K562 (cell line): ENCODE measurements at regions not wholly inside any gene's neighbourhood (a gene's known extent, or its start where the extent isn't known, plus 50 kb on each side); places are given as distances from the start of the nearest gene placed in this dataset.
"Not testable (repeated sequence)": the region's sequence is repeated elsewhere in the genome, so short reads cannot be mapped to it uniquely, and the experiment has no call there.

ENCODE experiments used
- ATAC-seq: fragments of 200-7000 bp; cut with Tn5 transposase; 3 replicates; pipeline ENCODE4 v1.9.1; 2020; ENCODE audit warnings: moderate library complexity
- BruUV-seq: library from RNA; stranded (reverse); fragments of 400-500 nt; replicated peaks from 2 replicates; lab custom pipeline; 2021; lab: Mats Ljungman, UMichigan
- CTCF ChIA-PET: fragments of 300-600 bp; formaldehyde crosslinking; extraction: SDS; loops from one replicate; lab custom pipeline; 2021; ENCODE audit warnings: low intra/inter-chr PET ratio; lab: Yijun Ruan, JAX
- POLR2A ChIA-PET: fragments of 300-600, 350-650 bp; sonication (Branson Sonifier 250); formaldehyde crosslinking; extraction: SDS; loops from one replicate; lab custom pipeline; 2021; ENCODE audit warnings: antibody characterized with exemption, inconsistent platforms; lab: Yijun Ruan, JAX
- DNase-seq, 4 experiments: peaks; one replicate each; pipeline versions ENCODE4 v3.0.0 to v3.0.0-alpha.2; 2011 to 2018; ENCODE audit warnings: low spot score in 3 of 4, mixed read lengths in 3 of 4; ENCODE audit errors: extremely low read depth in 1 of 4
- FAIRE-seq: peaks from 2 replicates; lab custom pipeline; 2011; peaks lifted over from hg19 to GRCh38; lab: Jason Lieb, UNC
- H2AFZ ChIP-seq: 2 replicates; pipeline ENCODE4 v1.6.0; 2011; ENCODE audit warnings: low read depth, low read length, control low read depth, inconsistent platforms
- H3K27ac ChIP-seq: fragments of 200-600 bp; 3 replicates; pipeline ENCODE4 v1.8.0; 2011; ENCODE audit warnings: low read depth, mild to moderate bottlenecking, control low read depth, inconsistent platforms, low read length, moderate library complexity, mixed read lengths; ENCODE audit errors: extremely low read depth
- H3K27me3 ChIP-seq, 2 experiments: fragments of 300-600 bp in 1 of 2; 2 replicates in 1 of 2; 3 replicates in 1 of 2; pipeline versions ENCODE4 v1.6.0 to v1.8.0; 2011; ENCODE audit warnings: inconsistent platforms in 2 of 2, low read length in 2 of 2, mild to moderate bottlenecking in 1 of 2, mixed read lengths in 1 of 2, moderate library complexity in 1 of 2; ENCODE audit not compliant: control insufficient read depth in 2 of 2, insufficient read depth in 2 of 2
- H3K36me3 ChIP-seq: fragments of 300-600 bp; 3 replicates; pipeline ENCODE4 v1.8.0; 2011; ENCODE audit warnings: mild to moderate bottlenecking, low read length, inconsistent platforms; ENCODE audit not compliant: control insufficient read depth, insufficient read depth
- H3K4me1 ChIP-seq, 2 experiments: fragments of 200-600 bp in 1 of 2; replicated peaks in 1 of 2; 2 replicates in 1 of 2; 3 replicates in 1 of 2; pipeline versions ENCODE4 v1.5.1 to v1.8.0; 2011; ENCODE audit warnings: inconsistent platforms in 2 of 2, low read length in 2 of 2, mild to moderate bottlenecking in 1 of 2, mixed read lengths in 1 of 2, moderate library complexity in 1 of 2; ENCODE audit not compliant: control insufficient read depth in 2 of 2, insufficient read depth in 2 of 2
- H3K4me2 ChIP-seq: 2 replicates; pipeline ENCODE4 v1.6.1; 2011; ENCODE audit warnings: low read length, control low read depth, inconsistent platforms, mixed read lengths; ENCODE audit not compliant: insufficient read depth
- H3K4me3 ChIP-seq: fragments of 200-600 bp; sonication (generic), shearing (Covaris generic); 2 replicates; pipeline ENCODE4 v1.5.1; 2016; ENCODE audit warnings: control low read depth, inconsistent platforms
- H3K79me2 ChIP-seq: fragments of 200-600 bp; 3 replicates; pipeline ENCODE4 v1.8.0; 2011; ENCODE audit warnings: low read length, inconsistent platforms; ENCODE audit not compliant: control insufficient read depth, insufficient read depth
- H3K9ac ChIP-seq, 2 experiments: 2 replicates each; pipeline versions ENCODE4 v1.6.0 to v1.6.1; 2011; ENCODE audit warnings: low read depth in 2 of 2, low read length in 2 of 2, control low read depth in 1 of 2, inconsistent platforms in 1 of 2, mild to moderate bottlenecking in 1 of 2, mixed read lengths in 1 of 2; ENCODE audit not compliant: insufficient read depth in 1 of 2
- H3K9me1 ChIP-seq: one replicate; pipeline ENCODE4 v1.6.0; 2011; ENCODE audit warnings: inconsistent platforms, mild to moderate bottlenecking, low read length, moderate library complexity; ENCODE audit not compliant: control insufficient read depth, insufficient read depth
- H3K9me3 ChIP-seq: replicated peaks from 2 replicates; pipeline ENCODE4 v1.5.1; 2011; ENCODE audit warnings: low read depth, low read length, inconsistent platforms; ENCODE audit not compliant: control insufficient read depth, insufficient read depth
- H4K20me1 ChIP-seq: replicated peaks from 2 replicates; pipeline ENCODE4 v1.6.1; 2011; ENCODE audit warnings: low read length, inconsistent platforms, mixed read lengths; ENCODE audit not compliant: control insufficient read depth, insufficient read depth
- BRCA1 ChIP-seq, 2 experiments: fragments of 450-650 bp in 1 of 2; sonication (generic) in 1 of 2; formaldehyde crosslinking in 1 of 2; IDR thresholded peaks; 2 replicates each; pipeline versions ENCODE4 v1.5.0 to v1.6.1; 2017 to 2020; ENCODE audit warnings: mild to moderate bottlenecking in 1 of 2, missing genetic modification reagents in 1 of 2
- CBX3 ChIP-seq, 2 experiments: IDR thresholded peaks; 1 replicate in 1 of 2; 2 replicates in 1 of 2; pipeline ENCODE4 v1.6.1; 2012; ENCODE audit warnings: inconsistent platforms in 2 of 2, low read length in 2 of 2, borderline replicate concordance in 1 of 2, control low read depth in 1 of 2
- DACH1 ChIP-seq: fragments of 450-650 bp; IDR thresholded peaks from 2 replicates; pipeline ENCODE4 v1.6.1; 2018; ENCODE audit not compliant: partially characterized antibody
- HMG20B ChIP-seq: fragments of 250-450 bp; sonication (Bioruptor Pico); IDR thresholded peaks from 2 replicates; pipeline ENCODE4 v1.5.0; 2021; ENCODE audit warnings: mild to moderate bottlenecking
- MBD2 ChIP-seq: sonication (generic); IDR thresholded peaks from 2 replicates; pipeline ENCODE4 v1.6.1; 2016; ENCODE audit warnings: low read depth, borderline replicate concordance
- PTBP1 ChIP-seq: fragments of 200-400 bp; formaldehyde crosslinking; IDR thresholded peaks from 2 replicates; pipeline ENCODE4 v1.6.1; 2017; ENCODE audit warnings: low read depth, low read length
- RBBP5 ChIP-seq: fragments of 200-600 bp; sonication (generic); IDR thresholded peaks from 2 replicates; pipeline ENCODE4 v1.6.1; 2012; ENCODE audit warnings: borderline replicate concordance, mild to moderate bottlenecking, low read length, control low read depth, inconsistent platforms; ENCODE audit not compliant: insufficient read depth, poor library complexity, severe bottlenecking
- RBM25 ChIP-seq: fragments of 200-400 bp; formaldehyde crosslinking; IDR thresholded peaks from 2 replicates; pipeline ENCODE4 v1.6.1; 2018; ENCODE audit warnings: low read length, low read depth, moderate library complexity; ENCODE audit not compliant: severe bottlenecking
- TBP ChIP-seq: optimal IDR thresholded peaks from 2 replicates; pipeline ENCODE3; 2011; ENCODE audit warnings: low read depth, low read length, improper control_type of control experiment
- ZNF12 ChIP-seq: sonication (generic); formaldehyde crosslinking; IDR thresholded peaks from 2 replicates; pipeline ENCODE4 v1.4.0; 2020; ENCODE audit warnings: mild to moderate bottlenecking, missing genetic modification reagents
- ZNF146 ChIP-seq: IDR thresholded peaks from one replicate; pipeline ENCODE4 v1.6.1; 2018; ENCODE audit warnings: missing compliant biosample characterization; ENCODE audit not compliant: unreplicated experiment
- ZNF24 ChIP-seq: fragments of 450-650 bp; IDR thresholded peaks from 2 replicates; pipeline ENCODE4 v1.6.1; 2016
- ZNF274 ChIP-seq: IDR thresholded peaks from 2 replicates; pipeline ENCODE4 v1.6.1; 2011; ENCODE audit warnings: low read depth, mild to moderate bottlenecking, low read length, moderate library complexity, borderline replicate concordance
- WGBS: fragments of 100-300 bp; shearing (Covaris generic); methylation state at CpG from one replicate; pipeline ENCODE4 v1.1.6; 2016; ENCODE audit warnings: low coverage, mixed read lengths; ENCODE audit not compliant: insufficient coverage; ENCODE audit errors: missing lambda C conversion rate; 5-methylcytosine and 5-hydroxymethylcytosine counted together
- in situ Hi-C: fragments of 300-500 bp; cut with MboI; formaldehyde crosslinking; loops from 4 replicates; pipeline ENCODE4 v1.15.0; 2018; ENCODE audit warnings: inconsistent platforms, mixed read lengths
- intact Hi-C: fragments of 100-400 bp; cut with micrococcal nuclease; formaldehyde crosslinking; loops from 2 replicates; pipeline ENCODE4 v1.14.2; 2022
- TF ChIP-seq, protein P1 (sequence below): IDR thresholded peaks from 2 replicates; pipeline ENCODE4 v1.6.1; 2012; ENCODE audit warnings: low read depth, low read length, improper control_type of control experiment, borderline replicate concordance
- TF ChIP-seq, protein P2 (sequence below): fragments of 250-450 bp; sonication (Bioruptor Pico); IDR thresholded peaks from 2 replicates; pipeline ENCODE4 v1.5.0; 2021

DNA sequence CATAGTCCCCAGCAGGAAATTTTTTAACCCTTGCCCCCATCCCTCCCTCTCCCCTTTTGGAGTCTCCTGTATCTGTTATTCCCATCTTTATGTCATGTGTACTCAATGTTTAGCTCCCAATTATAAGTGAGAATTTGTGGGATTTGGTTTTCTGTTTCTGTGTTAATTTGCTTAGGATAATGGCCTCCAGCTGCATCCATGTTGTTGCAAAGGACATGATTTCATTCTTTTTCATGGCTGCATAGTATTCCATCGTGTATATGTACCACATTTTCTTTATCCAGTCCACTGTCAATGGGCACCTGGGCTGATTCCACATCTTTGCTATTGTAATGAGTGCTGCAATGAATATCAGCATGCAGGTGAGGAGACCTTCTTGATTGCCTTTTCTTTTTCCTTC is 139.6 kb upstream of the WSCD1 start:
- POLR2A ChIA-PET, FAIRE-seq: not testable (repeated sequence)

DNA sequence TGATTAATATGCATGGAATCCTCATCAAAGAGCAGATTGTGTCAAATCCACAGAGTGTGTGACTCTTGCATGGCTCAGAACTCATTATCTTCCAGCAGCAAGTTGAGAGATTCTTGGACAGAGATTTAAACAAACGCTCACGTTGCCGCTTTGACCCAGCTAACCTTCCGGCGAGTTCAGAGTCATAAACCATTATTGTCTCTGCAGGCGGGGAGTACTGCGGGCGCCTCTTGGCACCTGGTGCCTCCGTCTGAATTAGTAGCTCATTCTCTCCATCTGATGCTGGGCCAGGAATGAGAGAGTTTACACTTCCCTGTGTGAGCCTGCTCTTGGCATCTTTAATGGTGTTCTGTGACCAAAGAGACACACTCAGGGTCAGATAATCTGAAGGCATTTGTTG is 138.6 kb upstream of the WSCD1 start:
- DNase-seq: no peak
- BruUV-seq: no TSS peak
- in situ Hi-C loops: no loop called here

More for the DNA sequence above, 139.6 kb upstream of the WSCD1 start:
- H2AFZ ChIP-seq, BruUV-seq, H3K9me1 ChIP-seq, H3K79me2 ChIP-seq, H3K36me3 ChIP-seq, H3K4me3 ChIP-seq, ATAC-seq, H3K4me2 ChIP-seq, intact Hi-C loops, DNase-seq, H3K27me3 ChIP-seq, H3K9me3 ChIP-seq, H4K20me1 ChIP-seq, H3K27ac ChIP-seq, in situ Hi-C loops, H3K4me1 ChIP-seq, CTCF ChIA-PET, H3K9ac ChIP-seq: not testable (repeated sequence)
- 0% methylated on average over 1 of the region's 1 CpG for WGBS
- TF ChIP-seq ZNF146 (CRISPR knock-in tag) (peak; percentile 86), RBM25 (peak; percentile 69)

More for the DNA sequence above, 138.6 kb upstream of the WSCD1 start:
- Histone ChIP-seq H3K4me1 (no peaks in the 10 kb centered on the region), H3K9me1 (no peaks in the 10 kb centered on the region), H3K27ac (no peak overlapping the region), H4K20me1 (no peaks in the 10 kb centered on the region), H3K36me3 (no peaks in the 10 kb centered on the region), H3K9me3 (no peaks in the 10 kb centered on the region), H3K79me2 (no peaks in the 10 kb centered on the region), H2AFZ (no peak overlapping the region), H3K9ac (no peak overlapping the region), H3K4me2 (no peak overlapping the region), H3K27me3 (no peaks in the 10 kb centered on the region; a peak in 1 of 5 replicates), H3K4me3 (no peak overlapping the region)
- intact Hi-C loops: no loop called here
- no peak for FAIRE-seq
- TF ChIP-seq, protein P1, sequence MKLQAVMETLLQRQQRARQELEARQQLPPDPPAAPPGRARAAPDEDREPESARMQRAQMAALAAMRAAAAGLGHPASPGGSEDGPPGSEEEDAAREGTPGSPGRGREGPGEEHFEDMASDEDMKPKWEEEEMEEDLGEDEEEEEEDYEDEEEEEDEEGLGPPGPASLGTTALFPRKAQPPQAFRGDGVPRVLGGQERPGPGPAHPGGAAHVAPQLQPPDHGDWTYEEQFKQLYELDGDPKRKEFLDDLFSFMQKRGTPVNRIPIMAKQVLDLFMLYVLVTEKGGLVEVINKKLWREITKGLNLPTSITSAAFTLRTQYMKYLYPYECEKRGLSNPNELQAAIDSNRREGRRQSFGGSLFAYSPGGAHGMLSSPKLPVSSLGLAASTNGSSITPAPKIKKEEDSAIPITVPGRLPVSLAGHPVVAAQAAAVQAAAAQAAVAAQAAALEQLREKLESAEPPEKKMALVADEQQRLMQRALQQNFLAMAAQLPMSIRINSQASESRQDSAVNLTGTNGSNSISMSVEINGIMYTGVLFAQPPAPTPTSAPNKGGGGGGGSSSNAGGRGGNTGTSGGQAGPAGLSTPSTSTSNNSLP: no peak
- TF ChIP-seq ZNF24 (no peak), MBD2 (no peak), PTBP1 (no peak), HMG20B (CRISPR knock-in tag) (no peak), ZNF274 (no peak), ZNF12 (no peak), CBX3 (IDR thresholded peaks at IDR 0.05; ENCODE audit: borderline replicate concordance in 1 of 2, low read length in 2 of 2) (no peak), BRCA1 (IDR thresholded peaks at IDR 0.05) (no peak), BRCA1 (CRISPR knock-in tag; IDR thresholded peaks at IDR 0.05) (no peak), DACH1 (no peak), RBBP5 (no peak), TBP (no peak)
- TF ChIP-seq, protein P2, sequence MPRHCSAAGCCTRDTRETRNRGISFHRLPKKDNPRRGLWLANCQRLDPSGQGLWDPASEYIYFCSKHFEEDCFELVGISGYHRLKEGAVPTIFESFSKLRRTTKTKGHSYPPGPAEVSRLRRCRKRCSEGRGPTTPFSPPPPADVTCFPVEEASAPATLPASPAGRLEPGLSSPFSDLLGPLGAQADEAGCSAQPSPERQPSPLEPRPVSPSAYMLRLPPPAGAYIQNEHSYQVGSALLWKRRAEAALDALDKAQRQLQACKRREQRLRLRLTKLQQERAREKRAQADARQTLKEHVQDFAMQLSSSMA: no peak
- ATAC-seq: no peak
- ChIA-PET POLR2A (interaction anchor here (1.0 kb wide), 1 partner anchor 12 kb away, joined by 3 read pairs; no protein-coding TSS in a partner anchor), CTCF (no interaction called here)
- WGBS: 3% methylated on average over 9 of the region's 9 CpGs
